Sigmoid colon (tissue), 4 donors: ENCODE measurements at regions not wholly inside any gene's neighbourhood (a gene's known extent, or its start where the extent isn't known, plus 50 kb on each side); places are given as distances from the start of the nearest gene placed in this dataset.

Experiments
- EP300 ChIP-seq, 4 donors: sonication (generic); formaldehyde crosslinking; IDR thresholded peaks; one replicate each; pipeline ENCODE4 v1.6.1; 2017; ENCODE audit warnings: antibody characterized with exemption in 4 of 4
- POLR2A ChIP-seq, 2 donors: fragments of 450-650 bp; IDR thresholded peaks; one replicate each; pipeline ENCODE4 v1.6.1; 2016; ENCODE audit warnings: antibody characterized with exemption in 2 of 2, mild to moderate bottlenecking in 2 of 2, moderate library complexity in 2 of 2
- POLR2AphosphoS5 ChIP-seq, 4 donors: sonication (generic); formaldehyde crosslinking; IDR thresholded peaks; one replicate each; pipeline ENCODE4 v1.6.1; 2017; ENCODE audit warnings: antibody characterized with exemption in 4 of 4
- TF ChIP-seq, protein P1 (sequence below), 4 experiments: fragments of 450-650 bp in 3 of 4; fragments of 200-600 bp in 1 of 4; IDR thresholded peaks; one replicate each; pipeline ENCODE4 v1.5.1; 2016 to 2019; ENCODE audit warnings: antibody characterized with exemption in 4 of 4, mild to moderate bottlenecking in 3 of 4, moderate library complexity in 2 of 4

DNA sequence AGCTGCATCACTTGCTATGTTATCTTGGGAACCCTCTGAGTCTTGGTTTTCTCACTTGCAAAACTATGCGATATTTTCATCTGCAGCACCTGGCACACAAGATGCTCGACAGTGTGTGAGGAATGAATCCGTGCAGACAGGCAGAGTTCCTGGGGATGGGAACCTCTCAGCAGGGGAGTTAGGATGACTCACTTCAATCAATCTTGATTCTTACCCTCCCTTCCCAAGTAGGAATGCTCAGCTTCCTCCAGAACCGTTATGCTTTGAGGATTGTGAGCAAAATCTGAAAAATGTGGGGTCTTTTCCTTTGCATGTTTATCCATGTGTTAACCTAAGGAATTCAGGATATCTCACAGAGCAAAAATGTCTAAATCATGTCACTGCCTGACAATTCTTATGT lies 68.9 kb upstream of the HNF1B start:
- TF ChIP-seq, protein P1, sequence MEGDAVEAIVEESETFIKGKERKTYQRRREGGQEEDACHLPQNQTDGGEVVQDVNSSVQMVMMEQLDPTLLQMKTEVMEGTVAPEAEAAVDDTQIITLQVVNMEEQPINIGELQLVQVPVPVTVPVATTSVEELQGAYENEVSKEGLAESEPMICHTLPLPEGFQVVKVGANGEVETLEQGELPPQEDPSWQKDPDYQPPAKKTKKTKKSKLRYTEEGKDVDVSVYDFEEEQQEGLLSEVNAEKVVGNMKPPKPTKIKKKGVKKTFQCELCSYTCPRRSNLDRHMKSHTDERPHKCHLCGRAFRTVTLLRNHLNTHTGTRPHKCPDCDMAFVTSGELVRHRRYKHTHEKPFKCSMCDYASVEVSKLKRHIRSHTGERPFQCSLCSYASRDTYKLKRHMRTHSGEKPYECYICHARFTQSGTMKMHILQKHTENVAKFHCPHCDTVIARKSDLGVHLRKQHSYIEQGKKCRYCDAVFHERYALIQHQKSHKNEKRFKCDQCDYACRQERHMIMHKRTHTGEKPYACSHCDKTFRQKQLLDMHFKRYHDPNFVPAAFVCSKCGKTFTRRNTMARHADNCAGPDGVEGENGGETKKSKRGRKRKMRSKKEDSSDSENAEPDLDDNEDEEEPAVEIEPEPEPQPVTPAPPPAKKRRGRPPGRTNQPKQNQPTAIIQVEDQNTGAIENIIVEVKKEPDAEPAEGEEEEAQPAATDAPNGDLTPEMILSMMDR (IDR thresholded peaks at IDR 0.05), result no peak
- TF ChIP-seq EP300 (IDR thresholded peaks at IDR 0.05) (no peak), POLR2A (IDR thresholded peaks at IDR 0.05) (no peak), POLR2AphosphoS5 (IDR thresholded peaks at IDR 0.05) (no peak)
